LNCaP clone FGC (cell line): ENCODE measurements at regions not wholly inside any gene's neighbourhood (a gene's known extent, or its start where the extent isn't known, plus 50 kb on each side); places are given as distances from the start of the nearest gene placed in this dataset.
A peak's percentile ranks its signal among the peaks of the same experiment; 100 is the strongest.

Source experiments
- DNase-seq: peaks from one replicate; pipeline ENCODE4 v3.0.0-alpha.2; 2011; ENCODE audit warnings: low read depth
- H3K4me3 ChIP-seq: 2 replicates; pipeline ENCODE4 v1.5.1; 2011; ENCODE audit warnings: mild to moderate bottlenecking, low read depth, low read length, control low read depth
- TF ChIP-seq, protein P1 (sequence below): IDR thresholded peaks from 2 replicates; pipeline ENCODE4 v1.5.1; 2012; ENCODE audit warnings: mild to moderate bottlenecking; ENCODE audit not compliant: control insufficient read depth, insufficient read depth; ENCODE audit errors: extremely low read depth

DNA sequence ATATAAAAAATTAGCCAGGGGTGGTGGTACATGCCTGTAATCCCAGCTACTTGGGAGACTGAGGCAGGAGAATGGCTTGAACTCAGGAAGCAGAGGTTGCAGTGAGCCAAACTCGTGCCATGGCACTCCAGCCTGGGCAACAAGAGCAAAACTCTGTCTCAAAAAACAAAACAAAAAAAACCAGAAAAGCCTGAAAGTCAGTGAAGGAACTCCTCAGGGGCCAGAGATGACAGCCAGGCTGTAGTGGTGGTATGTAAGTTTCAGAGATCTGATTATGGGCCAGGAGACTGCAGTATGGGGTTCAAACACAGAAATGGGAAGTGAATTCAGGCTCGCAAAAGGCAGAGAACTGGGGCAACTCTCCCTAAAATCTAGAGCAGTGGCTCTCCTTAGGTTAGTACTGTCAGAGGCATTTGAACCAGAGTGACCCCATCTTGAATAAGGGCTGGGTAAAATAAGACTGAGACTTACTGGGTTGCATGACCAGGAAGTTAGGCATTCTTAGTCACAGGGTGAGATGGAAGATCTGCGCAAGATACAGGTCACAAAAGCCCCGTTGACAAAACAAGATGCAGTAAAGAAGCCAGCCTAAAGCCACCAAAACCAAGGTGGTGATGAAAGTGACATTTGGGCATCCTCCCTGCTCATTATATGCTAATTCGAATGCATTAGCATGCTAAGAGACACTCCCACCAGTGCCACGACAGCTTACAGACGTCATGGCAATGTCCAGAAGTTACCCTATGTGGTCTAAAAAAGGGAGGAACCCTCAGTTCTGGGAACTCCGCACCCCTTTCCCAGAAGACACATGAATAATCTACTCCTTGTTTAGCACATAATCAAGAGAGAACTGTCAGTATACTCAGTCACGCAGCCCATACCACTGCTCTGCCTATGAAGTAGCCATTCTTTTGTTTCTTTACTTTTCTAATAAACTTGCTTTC lies 120.2 kb upstream of the XYLT1 start:
- DNase-seq, result no peak
- H3K4me3 ChIP-seq, result no peak overlapping the region
- TF ChIP-seq, protein P1, sequence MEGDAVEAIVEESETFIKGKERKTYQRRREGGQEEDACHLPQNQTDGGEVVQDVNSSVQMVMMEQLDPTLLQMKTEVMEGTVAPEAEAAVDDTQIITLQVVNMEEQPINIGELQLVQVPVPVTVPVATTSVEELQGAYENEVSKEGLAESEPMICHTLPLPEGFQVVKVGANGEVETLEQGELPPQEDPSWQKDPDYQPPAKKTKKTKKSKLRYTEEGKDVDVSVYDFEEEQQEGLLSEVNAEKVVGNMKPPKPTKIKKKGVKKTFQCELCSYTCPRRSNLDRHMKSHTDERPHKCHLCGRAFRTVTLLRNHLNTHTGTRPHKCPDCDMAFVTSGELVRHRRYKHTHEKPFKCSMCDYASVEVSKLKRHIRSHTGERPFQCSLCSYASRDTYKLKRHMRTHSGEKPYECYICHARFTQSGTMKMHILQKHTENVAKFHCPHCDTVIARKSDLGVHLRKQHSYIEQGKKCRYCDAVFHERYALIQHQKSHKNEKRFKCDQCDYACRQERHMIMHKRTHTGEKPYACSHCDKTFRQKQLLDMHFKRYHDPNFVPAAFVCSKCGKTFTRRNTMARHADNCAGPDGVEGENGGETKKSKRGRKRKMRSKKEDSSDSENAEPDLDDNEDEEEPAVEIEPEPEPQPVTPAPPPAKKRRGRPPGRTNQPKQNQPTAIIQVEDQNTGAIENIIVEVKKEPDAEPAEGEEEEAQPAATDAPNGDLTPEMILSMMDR, result no peak

DNA sequence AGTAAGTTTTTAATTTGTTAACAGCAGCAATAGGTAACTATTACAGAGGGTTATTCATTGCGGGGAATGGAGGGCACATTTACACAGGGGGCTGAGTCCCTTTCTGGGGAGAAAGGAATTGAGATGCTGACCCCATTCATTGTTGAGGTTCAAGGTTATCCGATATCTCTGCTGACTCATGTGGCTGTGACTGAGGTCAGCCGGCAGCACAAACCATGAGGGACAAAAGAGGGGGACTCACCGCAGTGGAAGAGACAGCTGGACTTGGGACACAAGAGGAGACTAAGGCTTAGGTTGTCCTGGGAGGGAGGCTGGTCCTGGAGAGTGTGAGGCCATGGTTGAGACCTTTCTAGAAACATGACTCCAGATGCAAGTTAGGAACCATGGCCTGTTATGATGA lies 119.1 kb upstream of the XYLT1 start:
- H3K4me3 ChIP-seq, result no peak overlapping the region
- no peak for DNase-seq
- TF ChIP-seq, protein P1, result no peak

DNA sequence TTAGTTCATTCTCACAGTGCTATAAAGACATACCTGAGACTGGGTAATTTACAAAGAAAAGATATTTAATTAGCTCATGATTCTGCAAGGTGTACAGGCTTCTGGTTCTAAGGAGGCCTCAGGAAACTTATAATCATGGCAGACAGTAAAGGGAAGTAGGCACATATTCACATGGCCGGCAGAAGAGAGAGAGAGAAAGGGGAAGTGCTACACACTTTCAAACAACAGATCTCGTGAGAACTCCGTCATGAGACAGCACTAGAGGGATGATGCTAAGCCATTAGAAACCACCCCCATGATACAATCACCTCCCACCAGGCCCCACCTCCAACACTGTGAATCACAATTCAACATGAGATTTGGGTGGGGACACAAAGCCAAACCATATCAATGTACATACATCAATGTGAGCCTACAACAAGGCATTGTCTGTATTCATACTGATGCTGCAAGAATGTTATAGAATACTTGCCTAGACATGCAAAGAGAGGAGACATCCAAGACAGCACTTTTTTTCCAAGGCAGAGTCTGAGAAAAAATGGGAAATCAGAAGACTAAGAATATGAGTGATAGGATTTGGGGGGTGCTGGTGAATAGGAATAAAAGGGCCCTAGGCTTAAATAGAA lies 114.8 kb upstream of the XYLT1 start:
- TF ChIP-seq, protein P1, result no peak
- H3K4me3 ChIP-seq, result no peak overlapping the region
- no peak for DNase-seq

DNA sequence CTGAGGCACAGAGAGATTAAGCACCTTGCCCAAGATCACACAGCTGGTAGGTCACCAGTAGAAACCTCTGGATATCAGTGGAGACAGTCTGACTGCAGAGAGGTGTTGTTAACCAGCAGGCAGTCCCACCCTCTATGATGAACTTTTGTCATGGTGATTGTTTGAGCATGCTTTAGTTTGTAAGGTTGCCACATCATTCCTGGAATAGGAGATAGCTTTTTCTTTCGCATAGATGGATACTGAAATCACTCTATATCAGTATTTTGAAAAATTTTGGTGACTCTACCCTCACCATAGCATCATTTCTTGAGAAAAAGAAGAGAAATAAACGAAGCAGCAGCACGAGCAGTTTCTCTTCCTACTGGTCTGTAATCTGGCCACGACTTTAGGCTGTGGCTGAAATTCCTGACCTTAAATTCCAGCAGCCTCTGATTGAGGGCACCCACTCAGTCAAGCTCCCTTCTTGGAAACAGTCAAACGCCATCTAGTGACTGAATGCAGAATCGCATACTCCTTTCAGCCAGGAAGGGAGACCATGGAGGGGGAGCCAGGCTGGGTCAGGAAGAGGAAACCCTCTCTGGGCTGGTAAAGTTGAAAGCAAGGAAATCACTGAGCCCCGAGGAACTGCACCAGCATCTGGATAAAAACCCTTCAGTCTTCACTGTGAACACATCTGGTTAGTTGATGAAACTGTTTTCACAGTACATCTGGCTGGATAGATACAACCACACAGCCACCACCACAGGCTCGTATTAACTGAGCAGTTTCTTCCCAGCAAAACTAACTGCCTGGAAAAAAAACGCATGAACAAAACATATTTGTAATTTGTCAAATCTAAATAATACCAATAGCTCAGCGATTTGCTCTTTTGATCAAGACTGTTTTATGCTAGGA lies 108.5 kb upstream of the XYLT1 start:
- no peak for DNase-seq
- H3K4me3 ChIP-seq, result no peak overlapping the region
- TF ChIP-seq, protein P1, result peak; percentile 71

DNA sequence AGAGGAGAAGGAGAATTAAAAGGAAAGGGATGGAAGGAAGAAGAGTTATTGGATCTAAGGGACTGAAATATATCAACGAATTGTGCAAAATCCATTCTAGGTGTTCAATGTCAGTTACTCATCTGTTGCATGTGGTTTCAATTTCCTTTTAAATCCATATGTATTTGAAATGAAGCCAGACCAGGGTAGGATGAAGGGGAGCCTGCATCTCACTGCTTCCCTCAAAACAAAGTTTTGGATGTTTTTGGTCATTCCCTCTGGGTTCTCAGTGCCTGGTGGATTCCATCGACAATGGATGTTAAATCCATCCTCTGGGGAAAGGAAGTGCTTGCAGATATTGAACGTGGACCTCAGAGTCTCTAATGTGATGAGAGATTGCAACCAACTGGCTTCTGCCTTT lies 103.5 kb upstream of the XYLT1 start:
- no peak overlapping the region for H3K4me3 ChIP-seq
- TF ChIP-seq, protein P1, result no peak
- DNase-seq, result no peak

DNA sequence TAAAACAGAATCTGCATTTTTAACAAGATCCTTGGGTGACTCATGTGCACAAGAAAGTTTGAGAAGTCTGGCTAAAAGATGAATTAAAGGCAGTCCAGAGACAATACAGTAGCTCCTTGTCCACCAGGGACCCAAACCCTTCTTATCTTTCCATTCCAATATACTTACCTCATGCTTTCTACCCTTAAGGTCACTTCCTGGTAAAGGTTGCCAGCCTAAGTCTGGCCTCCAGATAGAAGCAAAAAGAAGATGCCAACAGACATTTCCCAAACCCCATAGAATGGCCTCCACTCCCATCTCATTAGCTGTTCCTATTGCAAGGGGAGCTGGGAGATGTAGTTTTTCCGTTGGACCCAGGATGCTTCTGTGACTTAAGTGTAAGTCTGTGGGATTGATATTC lies 101.4 kb upstream of the XYLT1 start:
- DNase-seq, result no peak
- TF ChIP-seq, protein P1, result no peak
- no peak overlapping the region for H3K4me3 ChIP-seq
